AG04449 (cell line): ENCODE measurements at regions not wholly inside any gene's neighbourhood (a gene's known extent, or its start where the extent isn't known, plus 50 kb on each side); places are given as distances from the start of the nearest gene placed in this dataset.
"Not testable (repeated sequence)": the region's sequence is repeated elsewhere in the genome, so short reads cannot be mapped to it uniquely, and the experiment has no call there.

Experiments
- CTCF ChIA-PET: fragments of 350-600 bp; formaldehyde crosslinking; extraction: SDS; loops from one replicate; lab custom pipeline; 2021; ENCODE audit warnings: antibody characterized with exemption; lab: Yijun Ruan, JAX
- POLR2A ChIA-PET: fragments of 400-600, 350-600 bp; formaldehyde crosslinking; extraction: SDS; loops from one replicate; lab custom pipeline; 2020; ENCODE audit warnings: antibody characterized with exemption, inconsistent platforms; lab: Yijun Ruan, JAX
- DNase-seq: peaks from one replicate; pipeline ENCODE4 v3.0.0-alpha.2; 2010; ENCODE audit warnings: low read depth, low spot score
- H3K4me3 ChIP-seq: 2 replicates; pipeline ENCODE4 v1.5.1; 2011; ENCODE audit warnings: low read depth, mild to moderate bottlenecking, control low read depth, low read length
- TF ChIP-seq, protein P1 (sequence below): IDR thresholded peaks from one replicate; pipeline ENCODE4 v1.5.1; 2011; ENCODE audit warnings: mild to moderate bottlenecking, moderate library complexity, low read length, control low read depth, inconsistent platforms; ENCODE audit not compliant: insufficient read depth; ENCODE audit errors: missing control alignments

- TF ChIP-seq, protein P1, sequence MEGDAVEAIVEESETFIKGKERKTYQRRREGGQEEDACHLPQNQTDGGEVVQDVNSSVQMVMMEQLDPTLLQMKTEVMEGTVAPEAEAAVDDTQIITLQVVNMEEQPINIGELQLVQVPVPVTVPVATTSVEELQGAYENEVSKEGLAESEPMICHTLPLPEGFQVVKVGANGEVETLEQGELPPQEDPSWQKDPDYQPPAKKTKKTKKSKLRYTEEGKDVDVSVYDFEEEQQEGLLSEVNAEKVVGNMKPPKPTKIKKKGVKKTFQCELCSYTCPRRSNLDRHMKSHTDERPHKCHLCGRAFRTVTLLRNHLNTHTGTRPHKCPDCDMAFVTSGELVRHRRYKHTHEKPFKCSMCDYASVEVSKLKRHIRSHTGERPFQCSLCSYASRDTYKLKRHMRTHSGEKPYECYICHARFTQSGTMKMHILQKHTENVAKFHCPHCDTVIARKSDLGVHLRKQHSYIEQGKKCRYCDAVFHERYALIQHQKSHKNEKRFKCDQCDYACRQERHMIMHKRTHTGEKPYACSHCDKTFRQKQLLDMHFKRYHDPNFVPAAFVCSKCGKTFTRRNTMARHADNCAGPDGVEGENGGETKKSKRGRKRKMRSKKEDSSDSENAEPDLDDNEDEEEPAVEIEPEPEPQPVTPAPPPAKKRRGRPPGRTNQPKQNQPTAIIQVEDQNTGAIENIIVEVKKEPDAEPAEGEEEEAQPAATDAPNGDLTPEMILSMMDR, result no peak
- DNase-seq, result no peak
- H3K4me3 ChIP-seq, result no peak overlapping the region
- ChIA-PET CTCF (interaction anchor here (1.1 to 2.4 kb wide), 4 partner anchors 10 to 126 kb away, joined by 4 to 8 read pairs (median 6); no protein-coding TSS in a partner anchor), POLR2A (no interaction called here)
Measured at GRCh38 chr7:106588422-106589197, 72.3 kb downstream of the CCDC71L start.

DNA sequence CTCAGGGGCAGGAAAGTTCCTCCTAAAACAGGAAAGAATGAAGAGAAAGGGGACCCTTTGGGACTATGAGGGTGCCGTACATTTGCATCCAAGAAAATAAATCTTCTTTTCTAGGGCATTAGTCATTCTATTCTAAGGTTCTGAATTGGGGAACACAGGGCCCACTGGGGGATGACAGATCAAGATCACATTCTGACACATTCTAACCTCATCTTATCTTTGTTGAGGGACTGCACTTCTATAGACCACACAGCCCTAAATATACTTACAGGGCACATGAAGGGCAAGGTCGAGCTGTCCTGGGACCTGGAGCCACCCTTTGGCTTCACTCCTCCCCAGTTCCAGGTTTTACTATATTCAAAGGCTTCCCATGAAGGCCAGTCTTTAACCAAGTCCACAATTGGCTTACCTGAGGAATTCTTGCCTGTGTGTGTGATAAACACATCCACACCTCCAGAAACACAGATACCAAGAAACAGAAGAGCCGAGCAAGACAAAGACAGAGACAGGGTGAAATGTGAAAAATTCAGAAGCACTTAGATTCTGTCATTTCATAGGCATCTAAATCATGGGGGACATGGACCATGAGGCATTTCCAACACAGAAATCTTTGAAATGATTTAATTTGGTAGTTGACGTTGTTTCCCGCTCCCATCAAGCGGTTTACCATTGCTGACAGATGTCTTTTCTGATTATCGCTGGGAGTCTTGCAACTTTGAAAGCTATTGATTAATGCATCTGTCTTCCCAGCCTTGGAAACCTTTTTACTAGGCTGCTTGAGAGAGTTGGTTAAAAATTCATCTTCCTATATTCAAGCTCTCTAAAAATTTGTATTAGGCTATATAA, 75.8 kb downstream of the CCDC71L start:
- TF ChIP-seq, protein P1, result no peak
- no peak for DNase-seq
- CTCF ChIA-PET, result interaction anchor here (0.6 to 1.3 kb wide), 4 partner anchors 12 to 408 kb away, joined by 3 read pairs; no protein-coding TSS in a partner anchor
- POLR2A ChIA-PET, result interaction anchor here (0.6 kb wide), 1 partner anchor 13 kb away, joined by 3 read pairs; no protein-coding TSS in a partner anchor
- H3K4me3 ChIP-seq, result no peak overlapping the region

GRCh38 chr7:106583706-106584690, 77.0 kb downstream of the CCDC71L start:
- ChIA-PET POLR2A (no interaction called here), CTCF (interaction anchor here (0.9 to 1.0 kb wide), 2 partner anchors 8 to 152 kb away, joined by 3 read pairs; no protein-coding TSS in a partner anchor)
- TF ChIP-seq, protein P1, result no peak
- no peak for DNase-seq
- no peak overlapping the region for H3K4me3 ChIP-seq

DNA sequence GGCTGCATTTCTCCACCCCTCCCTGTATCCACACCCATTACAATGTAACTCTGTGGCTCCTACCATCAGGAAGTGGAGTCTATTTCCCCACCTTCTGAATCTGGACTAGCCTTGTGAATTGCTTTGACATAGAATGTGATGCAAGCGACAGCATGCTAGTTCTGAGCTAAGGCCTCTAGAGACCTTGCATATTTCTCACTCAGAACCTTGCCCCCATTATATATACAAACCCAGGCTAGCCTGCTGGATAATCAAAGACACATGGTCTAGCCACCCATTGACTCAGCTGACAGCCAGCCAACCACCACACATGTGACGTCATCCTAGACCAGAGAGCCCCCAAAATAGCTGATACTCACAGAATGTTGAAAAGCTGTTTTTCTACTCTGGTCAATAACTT, 77.9 kb downstream of the CCDC71L start:
- no peak for DNase-seq
- TF ChIP-seq, protein P1, result no peak
- no peak overlapping the region for H3K4me3 ChIP-seq
- ChIA-PET CTCF (interaction anchor here (0.9 to 1.1 kb wide), 2 partner anchors 9 kb away, joined by 3 read pairs; no protein-coding TSS in a partner anchor), POLR2A (no interaction called here)

DNA sequence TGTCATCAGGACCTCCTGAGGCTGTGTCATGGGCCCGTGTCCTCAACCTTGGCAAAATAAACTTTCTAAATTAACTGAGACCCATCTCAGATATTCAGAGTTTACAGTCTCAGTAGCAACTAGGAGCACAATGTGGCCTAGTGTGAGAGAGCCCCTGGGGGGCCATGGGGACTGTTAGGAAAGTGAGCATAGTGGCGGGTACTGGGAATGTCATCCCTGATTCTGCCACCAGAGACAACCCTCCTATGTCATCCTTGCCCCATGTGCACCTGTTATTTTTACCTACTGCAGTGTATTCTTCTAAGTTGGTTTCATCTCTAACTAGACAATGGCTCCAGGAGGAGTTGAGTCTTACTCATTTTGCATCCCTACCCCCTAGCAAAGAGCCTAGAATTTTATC, 78.6 kb downstream of the CCDC71L start:
- H3K4me3 ChIP-seq, result no peak overlapping the region
- TF ChIP-seq, protein P1, result no peak
- CTCF ChIA-PET, result interaction anchor here (1.1 kb wide), 1 partner anchor 8 kb away, joined by 3 read pairs; no protein-coding TSS in a partner anchor
- DNase-seq, result no peak
- POLR2A ChIA-PET, result no interaction called here

DNA sequence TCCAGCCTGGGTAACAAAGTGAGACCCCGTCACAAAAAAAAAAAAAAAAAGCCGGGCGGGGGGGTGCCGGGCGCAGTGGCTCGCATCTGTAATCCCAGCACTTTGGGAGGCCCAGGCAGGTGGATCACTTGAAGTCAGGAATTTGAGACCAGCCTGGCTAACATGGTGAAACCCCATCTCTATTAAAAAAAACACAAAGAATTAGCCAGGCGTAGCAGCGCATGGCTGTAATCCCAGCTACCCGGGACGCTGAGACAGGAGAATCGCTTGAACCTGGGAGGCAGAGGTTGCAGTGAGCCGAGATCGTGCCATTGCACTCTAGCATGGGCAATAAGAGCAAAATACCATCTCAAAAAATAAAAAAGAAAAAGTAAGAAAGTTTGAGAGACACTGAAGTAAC, 81.9 kb downstream of the CCDC71L start:
- H3K4me3 ChIP-seq, DNase-seq, POLR2A ChIA-PET, CTCF ChIA-PET: not testable (repeated sequence)
